ENCODE measurements at regions not wholly inside any gene's neighbourhood (a gene's known extent, or its start where the extent isn't known, plus 50 kb on each side); places are given as distances from the start of the nearest gene placed in this dataset.

- no peak overlapping the region for H3K27ac ChIP-seq (ENCODE audit: control insufficient read depth, insufficient read depth, low read length)
- FAIRE-seq, result no peak
Observed at GRCh38 chr5:81849770-81850367, 99.0 kb upstream of the SSBP2 start.

GRCh38 chr5:81848362-81848880, 97.5 kb upstream of the SSBP2 start:
- dilution Hi-C loops (cut with MboI; ENCODE audit: extremely low pct_ligation_motif_present, low sequenced_read_pairs), result loop anchor here (25.0 kb wide), 1 partner anchor 336 kb away; no protein-coding TSS in a partner anchor
- H4K20me1 ChIP-seq (ENCODE audit: control insufficient read depth, extremely low read depth, insufficient read depth, low read length), result no peaks in the 10 kb centered on the region
- no peak for TF ChIP-seq EZH2 (IDR thresholded peaks at IDR 0.05; ENCODE audit: low read length)
- no peak for TF ChIP-seq CTCF (optimal IDR thresholded peaks at IDR 0.05 in 1 of 3, IDR thresholded peaks at IDR 0.05 in 1 of 3, conservative IDR thresholded peaks at IDR 0.05 in 1 of 3; ENCODE audit: extremely low read depth in 1 of 3, insufficient read depth in 2 of 3, low read length in 3 of 3)
- no peaks in the 10 kb centered on the region for H3K27me3 ChIP-seq (ENCODE audit: control insufficient read depth, extremely low read depth, insufficient read depth, low read length)
- H3K4me1 ChIP-seq (ENCODE audit: control insufficient read depth, extremely low read depth, insufficient read depth, low read length), result peaks cover 19% of the 10 kb centered on the region
- H3K4me3 ChIP-seq (ENCODE audit: control insufficient read depth in 2 of 3, extremely low read depth in 1 of 3, insufficient read depth in 2 of 3, low read depth in 1 of 3, low read length in 3 of 3), result no peak overlapping the region
- H2AFZ ChIP-seq (ENCODE audit: control insufficient read depth, low read length), result no peak overlapping the region
- H3K9me3 ChIP-seq (ENCODE audit: control insufficient read depth, low read depth, low read length), result no peaks in the 10 kb centered on the region
- FAIRE-seq (no peak), DNase-seq (ENCODE audit: low read depth, low spot score) (no peak)
- no peak overlapping the region for H3K4me2 ChIP-seq (ENCODE audit: control insufficient read depth, extremely low read depth, insufficient read depth, low read depth, low read length)
- H3K27ac ChIP-seq (ENCODE audit: control insufficient read depth, insufficient read depth, low read length), result no peak overlapping the region
- H3K9ac ChIP-seq (ENCODE audit: control insufficient read depth, extremely low read depth, insufficient read depth, low read length), result no peak overlapping the region
- H3K79me2 ChIP-seq (ENCODE audit: control insufficient read depth, insufficient read depth, low read length), result no peaks in the 10 kb centered on the region
- H3K36me3 ChIP-seq (ENCODE audit: control insufficient read depth in 2 of 2, extremely low read depth in 1 of 2, insufficient read depth in 2 of 2, low read length in 2 of 2), result no peaks in the 10 kb centered on the region
- no peaks in the 10 kb centered on the region for H3K9me1 ChIP-seq (ENCODE audit: control insufficient read depth, extremely low read depth, insufficient read depth, low read length)

More at GRCh38 chr5:81849770-81850367, 99.0 kb upstream of the SSBP2 start:
- TF ChIP-seq EZH2 (IDR thresholded peaks at IDR 0.05; ENCODE audit: low read length) (no peak), CTCF (optimal IDR thresholded peaks at IDR 0.05 in 1 of 3, IDR thresholded peaks at IDR 0.05 in 1 of 3, conservative IDR thresholded peaks at IDR 0.05 in 1 of 3; ENCODE audit: extremely low read depth in 1 of 3, insufficient read depth in 2 of 3, low read length in 3 of 3) (no peak)
- dilution Hi-C loops (cut with MboI; ENCODE audit: extremely low pct_ligation_motif_present, low sequenced_read_pairs), result loop anchor here (25.0 kb wide), 1 partner anchor 338 kb away; no protein-coding TSS in a partner anchor
- Histone ChIP-seq H3K36me3 (ENCODE audit: control insufficient read depth in 2 of 2, extremely low read depth in 1 of 2, insufficient read depth in 2 of 2, low read length in 2 of 2) (no peaks in the 10 kb centered on the region), H3K4me1 (ENCODE audit: control insufficient read depth, extremely low read depth, insufficient read depth, low read length) (peaks cover 20% of the 10 kb centered on the region), H3K4me3 (ENCODE audit: control insufficient read depth in 2 of 3, extremely low read depth in 1 of 3, insufficient read depth in 2 of 3, low read depth in 1 of 3, low read length in 3 of 3) (no peak overlapping the region), H2AFZ (ENCODE audit: control insufficient read depth, low read length) (no peak overlapping the region), H3K9ac (ENCODE audit: control insufficient read depth, extremely low read depth, insufficient read depth, low read length) (no peak overlapping the region), H3K79me2 (ENCODE audit: control insufficient read depth, insufficient read depth, low read length) (no peaks in the 10 kb centered on the region), H3K9me1 (ENCODE audit: control insufficient read depth, extremely low read depth, insufficient read depth, low read length) (no peaks in the 10 kb centered on the region), H4K20me1 (ENCODE audit: control insufficient read depth, extremely low read depth, insufficient read depth, low read length) (no peaks in the 10 kb centered on the region), H3K4me2 (ENCODE audit: control insufficient read depth, extremely low read depth, insufficient read depth, low read depth, low read length) (no peak overlapping the region), H3K27me3 (ENCODE audit: control insufficient read depth, extremely low read depth, insufficient read depth, low read length) (no peaks in the 10 kb centered on the region), H3K9me3 (ENCODE audit: control insufficient read depth, low read depth, low read length) (no peaks in the 10 kb centered on the region)
- no peak for DNase-seq (ENCODE audit: low read depth, low spot score)
